Right lobe of liver (tissue), 4 donors: ENCODE measurements at regions not wholly inside any gene's neighbourhood (a gene's known extent, or its start where the extent isn't known, plus 50 kb on each side); places are given as distances from the start of the nearest gene placed in this dataset.

ENCODE experiments used
- CTCF ChIP-seq, 4 donors: fragments of 200-600 bp in 3 of 4; fragments of 450-650 bp in 1 of 4; IDR thresholded peaks; one replicate each; pipeline versions ENCODE4 v1.5.1 to v1.8.0; 2016 to 2022; ENCODE audit warnings: antibody characterized with exemption in 4 of 4, mild to moderate bottlenecking in 2 of 4
- POLR2A ChIP-seq: fragments of 450-650 bp; IDR thresholded peaks from one replicate; pipeline ENCODE4 v1.6.1; 2017; ENCODE audit warnings: antibody characterized with exemption, mild to moderate bottlenecking
- donor health status: DM: no; HTN: no; CAD: no.
- donor health status: DM: no; HTN: no; CAD: no.
- donor health status: DM: no; HTN: yes; CAD: no.

GRCh38 chr6:48423640-48424365, 312.8 kb upstream of the PTCHD4 start:
- TF ChIP-seq CTCF (IDR thresholded peaks at IDR 0.05) (no peak), POLR2A (no peak)
